HG03108 (cell line): ENCODE measurements at regions not wholly inside any gene's neighbourhood (a gene's known extent, or its start where the extent isn't known, plus 50 kb on each side); places are given as distances from the start of the nearest gene placed in this dataset.
"Not testable (repeated sequence)": the region's sequence is repeated elsewhere in the genome, so short reads cannot be mapped to it uniquely, and the experiment has no call there.

Source experiments
- ATAC-seq: cut with Tn5 transposase; IDR thresholded peaks from one replicate; pipeline ENCODE4 v1.9.1; 2021; ENCODE audit warnings: moderate library complexity; ENCODE audit not compliant: unreplicated experiment

- no peak for ATAC-seq
These were observed 230.9 kb upstream of the FAT1 start for GRCh38 chr4:186954509-186954908.

DNA sequence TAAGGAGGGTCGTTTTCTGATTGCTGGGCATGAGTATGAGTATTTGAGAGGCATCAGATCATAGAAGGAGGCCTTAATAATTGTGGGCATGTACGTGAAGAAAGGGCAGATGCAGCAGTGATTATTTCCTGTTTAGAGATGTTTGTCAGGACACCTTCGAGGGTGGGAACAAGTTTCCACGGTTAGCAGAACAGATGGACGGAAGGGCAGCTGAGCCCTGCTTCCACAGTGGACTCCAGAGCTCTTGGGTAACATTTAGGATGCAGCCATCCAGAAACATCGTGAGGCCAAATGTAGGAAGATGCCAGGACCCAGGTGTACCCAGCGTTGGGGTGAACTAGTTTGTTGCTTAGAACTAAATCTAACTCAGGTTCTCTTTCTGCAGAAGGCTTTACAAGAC is 231.3 kb upstream of the FAT1 start:
- no peak for ATAC-seq

DNA sequence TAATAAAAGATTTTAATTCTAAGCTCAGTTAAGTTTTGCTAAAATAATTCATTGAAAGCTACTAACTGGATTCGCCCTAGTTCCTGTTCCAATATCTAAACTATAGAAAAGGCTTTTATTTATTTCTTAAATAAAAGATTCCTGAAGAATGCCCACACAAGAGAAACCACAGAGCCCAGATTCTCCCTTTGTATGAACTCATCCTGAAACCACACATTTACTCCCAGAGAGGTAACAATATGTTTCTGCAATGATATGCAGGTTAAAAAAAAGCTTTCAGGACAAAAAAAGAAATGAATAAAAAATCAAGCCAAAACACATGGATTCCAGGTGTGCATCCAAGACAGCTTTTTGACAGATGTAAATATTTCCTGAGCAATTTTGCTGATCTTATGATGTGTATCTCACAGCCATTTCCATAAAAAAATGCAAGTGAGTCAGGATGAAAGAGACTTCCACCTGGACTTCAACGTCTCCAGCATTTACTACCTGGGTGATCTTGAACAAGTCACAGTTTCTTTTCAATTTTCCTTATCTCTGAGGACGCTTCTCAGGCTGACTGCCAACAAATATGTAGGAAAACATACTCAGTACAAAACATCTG is 234.4 kb upstream of the FAT1 start:
- ATAC-seq: no peak

DNA sequence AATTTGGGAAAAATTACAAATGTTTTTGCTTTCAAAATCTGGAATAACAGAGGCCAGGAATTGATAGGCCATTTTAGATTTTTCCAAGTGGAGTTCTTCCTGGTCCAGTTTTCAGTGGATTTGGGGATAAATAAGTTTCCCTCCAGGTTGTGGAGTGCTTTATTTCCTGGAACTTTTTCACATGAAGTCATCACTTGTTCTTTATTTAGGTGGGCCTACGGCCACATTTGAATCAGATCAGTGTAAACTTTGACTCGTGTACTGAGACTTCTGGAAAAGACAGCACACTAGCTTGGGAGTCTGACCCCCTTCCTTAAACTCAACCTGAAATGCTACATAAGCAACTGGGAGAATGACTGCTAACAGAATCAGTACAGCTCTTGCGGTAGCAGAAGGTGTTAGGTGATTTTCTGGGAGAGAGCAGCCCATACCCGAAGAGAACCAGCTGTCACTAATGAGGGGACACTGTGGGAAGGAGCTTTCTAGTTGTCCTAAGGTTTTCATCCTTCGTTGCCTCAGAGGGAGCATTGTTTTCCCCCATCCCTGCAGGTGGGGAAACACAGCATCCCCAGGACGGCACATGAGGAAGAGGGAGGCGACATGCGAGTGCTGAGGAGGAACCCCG is 235.2 kb upstream of the FAT1 start:
- ATAC-seq: no peak

DNA sequence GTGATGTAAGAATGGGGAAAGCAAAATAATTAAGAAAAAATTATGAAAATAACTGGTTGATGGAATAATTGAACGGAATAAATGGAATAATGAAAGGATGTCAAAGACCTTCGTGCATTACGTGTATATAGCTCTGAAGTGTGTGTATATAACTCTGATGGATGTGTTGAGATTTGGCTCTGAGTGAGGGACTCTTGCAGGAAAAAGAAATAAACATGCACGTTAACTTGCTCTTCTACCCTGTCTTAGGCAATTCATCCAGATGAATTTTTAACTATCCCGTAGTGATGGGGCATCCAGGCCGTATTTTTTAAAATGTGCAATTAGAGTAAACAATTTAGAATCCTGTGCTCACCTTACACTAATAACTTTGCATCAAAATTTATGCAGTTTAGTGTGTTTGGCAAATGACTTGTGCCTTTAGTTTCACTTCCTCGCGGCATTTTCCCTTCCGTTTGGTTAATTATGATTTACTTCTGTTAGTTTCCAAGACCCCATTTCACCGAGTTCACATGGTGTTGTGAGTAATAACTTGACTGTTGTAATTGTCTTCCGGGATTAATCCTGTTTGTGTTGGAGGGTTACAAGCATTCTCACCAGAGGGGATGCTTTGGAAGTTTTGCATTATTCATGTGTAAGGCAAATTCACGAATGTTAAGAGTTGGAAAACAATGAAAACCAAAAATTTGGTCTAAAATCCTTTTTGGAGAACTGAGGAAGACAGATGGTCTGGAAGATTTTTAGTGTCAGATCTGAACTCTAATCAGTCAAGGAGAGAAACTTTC is 256.5 kb upstream of the FAT1 start:
- ATAC-seq: no peak

DNA sequence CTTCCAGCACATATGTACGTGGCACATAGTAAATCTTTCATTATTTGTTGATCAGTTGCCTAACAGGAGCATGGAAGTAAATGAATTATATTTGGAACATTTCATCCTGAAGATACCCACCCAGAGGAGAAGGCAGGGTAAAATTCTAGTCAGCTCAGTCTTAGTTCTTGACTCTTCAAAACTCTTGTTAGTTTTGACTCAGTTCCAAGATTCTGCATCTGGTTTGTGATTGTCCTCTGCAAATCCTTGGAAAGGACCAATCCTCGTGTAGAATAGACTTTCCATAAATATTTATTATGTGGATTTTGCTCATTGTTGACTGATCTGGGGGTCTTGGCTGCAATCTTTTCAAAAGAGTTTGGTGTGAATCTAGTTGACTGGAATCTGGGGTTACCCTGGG is 257.5 kb upstream of the FAT1 start:
- ATAC-seq: no peak

DNA sequence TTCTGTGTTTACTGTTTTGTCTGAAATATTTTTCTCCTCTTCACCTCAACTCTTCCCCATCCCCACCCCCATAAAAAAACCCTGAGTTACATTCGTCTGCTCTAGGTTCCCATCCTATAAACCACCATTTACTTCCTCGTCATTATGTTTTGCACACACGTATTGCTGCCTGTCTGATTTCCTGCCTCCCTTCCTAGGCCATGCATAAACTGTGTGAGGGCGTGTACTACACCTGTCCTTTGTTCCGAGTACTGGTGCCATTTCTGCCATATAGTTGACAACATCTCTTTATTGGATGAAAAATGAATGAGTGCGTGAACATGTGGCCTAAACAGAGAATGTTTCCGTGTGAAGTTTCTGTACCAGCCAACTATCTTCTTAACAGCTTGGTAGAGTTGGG is 258.5 kb upstream of the FAT1 start:
- no peak for ATAC-seq

DNA sequence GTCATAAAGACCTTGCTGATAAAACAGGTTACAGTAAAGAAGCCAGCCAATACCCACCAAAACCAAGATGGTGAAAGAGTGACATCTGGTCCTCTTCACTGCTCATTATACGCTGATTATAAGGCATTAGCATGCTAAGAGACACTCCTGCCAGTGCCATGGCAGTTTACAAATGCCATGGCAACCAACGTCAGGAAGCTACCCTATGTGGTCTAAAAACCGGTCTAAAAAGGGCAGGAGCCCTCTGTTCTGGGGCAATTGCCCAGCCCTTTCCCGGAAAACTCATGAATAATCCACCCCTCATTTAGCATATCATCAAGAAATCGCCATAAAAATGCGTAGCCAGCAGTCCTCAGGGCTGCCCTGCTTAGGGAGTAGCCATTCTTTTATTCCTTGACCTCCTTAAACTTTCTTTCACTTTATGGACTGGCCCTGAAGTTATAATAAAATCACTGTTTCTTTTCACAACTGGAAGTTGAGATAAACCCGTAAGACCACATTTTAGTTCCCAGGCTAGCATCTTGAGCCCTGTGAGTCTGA is 260.5 kb upstream of the FAT1 start:
- no peak for ATAC-seq

DNA sequence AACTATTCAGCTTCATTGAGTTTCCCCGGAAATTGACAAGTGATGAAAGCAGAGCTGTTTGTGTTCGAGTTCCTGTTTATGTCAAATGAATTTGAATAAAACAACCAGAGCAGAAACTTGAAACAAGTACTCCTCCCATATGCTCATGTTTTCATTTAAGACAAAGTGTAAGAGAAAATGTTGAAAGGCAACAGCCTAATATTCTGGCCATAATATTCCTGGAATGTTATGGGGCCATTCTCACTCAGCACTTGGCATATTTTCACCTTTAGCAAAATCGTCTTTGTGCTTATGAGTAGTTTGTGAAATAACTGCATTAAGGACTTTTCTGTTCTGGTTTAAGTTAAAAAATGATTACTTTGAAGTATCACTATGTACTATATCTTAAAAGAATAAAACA is 276.0 kb upstream of the FAT1 start:
- no peak for ATAC-seq

DNA sequence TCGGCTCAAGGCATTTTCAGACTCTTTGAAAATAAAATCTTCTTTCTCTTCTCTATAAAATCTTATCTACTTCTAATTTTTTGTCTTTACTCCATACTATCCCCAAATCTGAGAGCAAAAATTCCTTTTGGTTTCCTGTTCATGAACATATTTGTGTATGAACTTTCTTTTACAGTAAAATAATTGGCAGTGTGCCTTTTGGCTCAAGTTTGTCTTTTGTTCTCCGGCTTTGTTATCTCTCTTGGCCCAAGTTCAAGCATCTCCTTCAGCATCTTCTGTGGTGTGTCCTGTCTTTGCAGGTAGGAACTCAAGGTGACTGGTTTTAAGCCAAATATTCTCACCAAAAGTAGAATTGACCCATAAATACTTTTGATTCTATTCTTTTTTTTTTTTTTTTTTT is 276.6 kb upstream of the FAT1 start:
- ATAC-seq: no peak

- not testable (repeated sequence) for ATAC-seq
These were observed 278.5 kb upstream of the FAT1 start for GRCh38 chr4:187002133-187002532.

DNA sequence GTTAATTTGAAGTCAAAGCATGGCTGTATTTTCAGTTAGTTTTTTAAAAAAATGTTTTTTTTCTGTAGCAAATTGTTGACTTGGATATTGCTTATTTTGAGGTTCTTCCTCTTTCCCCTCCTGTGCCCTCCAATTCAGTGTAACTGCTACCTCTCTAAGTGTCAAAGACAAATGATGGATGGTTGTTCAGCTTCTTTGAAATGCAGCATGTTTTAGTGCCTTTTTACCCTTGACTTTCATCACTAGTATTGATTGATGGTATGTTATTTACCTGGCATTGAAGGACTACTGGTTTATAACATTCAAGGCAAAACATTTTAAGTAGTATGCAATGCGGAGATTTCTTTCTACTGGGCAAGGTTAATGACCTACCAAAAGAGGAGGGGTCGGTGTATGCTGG is 281.0 kb upstream of the FAT1 start:
- ATAC-seq: no peak

GRCh38 chr4:187006189-187006618 is 282.5 kb upstream of the FAT1 start:
- ATAC-seq: no peak

DNA sequence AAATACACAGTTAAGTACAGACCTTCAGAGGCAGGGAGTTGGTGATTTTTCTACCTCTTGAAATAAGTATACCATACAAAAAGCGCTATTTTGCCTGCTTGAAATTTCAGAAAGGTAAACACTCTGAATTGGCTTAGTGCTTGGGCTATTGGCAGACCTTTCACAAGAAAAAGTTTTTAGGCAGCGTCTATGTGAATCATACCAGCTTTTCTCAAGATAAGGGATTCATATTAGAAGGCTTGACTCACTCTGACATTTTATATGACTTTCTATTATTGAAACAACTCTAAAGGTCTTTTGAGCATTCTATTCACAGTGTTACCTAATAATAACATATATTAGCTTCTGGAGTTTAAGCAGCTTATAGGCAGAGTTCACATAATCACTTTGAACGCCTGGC is 286.4 kb upstream of the FAT1 start:
- ATAC-seq: no peak

- no peak for ATAC-seq
These were observed 292.4 kb upstream of the FAT1 start for GRCh38 chr4:187016101-187016500.

DNA sequence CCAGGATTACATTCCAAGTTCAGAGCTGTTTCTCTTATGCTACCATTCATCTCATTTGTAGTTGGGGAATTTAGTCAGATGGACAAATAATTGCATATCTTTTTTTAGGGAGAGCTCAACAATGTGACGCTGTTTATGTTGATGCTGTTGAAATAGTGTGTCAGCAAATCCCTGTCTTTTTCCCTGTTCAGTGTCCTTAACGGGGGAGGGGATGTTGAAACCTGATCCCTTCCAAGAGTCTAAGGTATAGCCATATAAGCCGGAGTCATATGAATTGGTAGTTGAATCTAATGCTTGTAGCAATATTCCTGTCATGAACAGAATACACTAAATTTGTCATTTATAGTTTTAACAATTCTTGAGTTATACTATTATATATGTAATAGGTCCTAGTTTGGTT is 293.5 kb upstream of the FAT1 start:
- no peak for ATAC-seq

DNA sequence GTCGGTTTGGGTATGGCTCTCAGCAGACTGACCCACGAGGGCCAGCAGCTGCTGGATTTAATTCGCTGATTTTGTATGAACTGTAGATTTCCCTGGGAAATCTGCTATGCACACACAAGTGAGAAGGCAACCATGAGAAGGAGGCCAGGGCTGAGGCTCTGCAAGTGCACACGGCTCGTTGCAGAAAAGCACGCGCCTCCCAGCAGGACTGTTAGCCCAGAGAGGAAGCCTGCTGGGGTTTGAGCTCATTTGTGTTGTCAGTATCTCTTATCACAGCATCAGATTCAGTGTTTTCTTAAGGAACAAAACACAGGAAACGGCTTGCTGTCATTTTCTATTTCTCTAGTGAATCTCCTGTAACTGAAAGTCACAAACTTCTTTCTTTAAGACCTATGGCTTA is 296.2 kb upstream of the FAT1 start:
- ATAC-seq: no peak

GRCh38 chr4:187020676-187021075 is 297.0 kb upstream of the FAT1 start:
- no peak for ATAC-seq

DNA sequence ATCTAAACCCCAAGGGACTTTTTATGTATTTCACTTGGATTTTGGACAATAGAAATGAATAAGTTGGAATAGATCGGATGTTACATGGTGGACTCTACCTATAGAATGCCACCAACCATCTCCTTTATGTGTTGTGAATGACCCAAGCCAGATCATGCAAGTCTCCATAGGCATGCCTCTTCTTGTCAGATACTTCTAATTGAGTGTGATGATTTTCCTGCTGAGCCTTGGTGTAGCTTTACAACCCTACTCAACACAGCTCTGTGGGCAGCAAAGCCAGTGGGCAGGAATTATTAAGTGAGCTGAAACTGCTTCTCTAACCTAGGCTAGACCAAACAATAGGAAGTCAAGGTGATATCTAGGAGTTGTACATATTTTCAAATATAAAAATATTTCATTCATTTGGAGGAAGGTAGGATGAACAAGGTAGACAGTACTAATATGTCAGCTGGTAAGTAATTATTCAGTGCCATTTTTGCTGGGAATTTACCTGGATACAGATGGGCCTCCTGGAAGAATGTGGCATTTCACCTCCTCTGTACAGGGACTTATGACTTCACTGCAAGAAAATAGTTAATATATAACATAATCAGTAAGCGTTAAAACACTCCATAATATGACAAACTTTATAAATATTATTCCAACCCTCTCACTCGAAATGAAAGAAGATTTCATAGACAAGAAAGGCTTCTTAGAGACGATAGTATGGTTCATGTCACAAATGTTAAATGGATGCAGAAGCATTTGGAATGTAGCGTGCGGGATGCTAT is 298.0 kb upstream of the FAT1 start:
- no peak for ATAC-seq

DNA sequence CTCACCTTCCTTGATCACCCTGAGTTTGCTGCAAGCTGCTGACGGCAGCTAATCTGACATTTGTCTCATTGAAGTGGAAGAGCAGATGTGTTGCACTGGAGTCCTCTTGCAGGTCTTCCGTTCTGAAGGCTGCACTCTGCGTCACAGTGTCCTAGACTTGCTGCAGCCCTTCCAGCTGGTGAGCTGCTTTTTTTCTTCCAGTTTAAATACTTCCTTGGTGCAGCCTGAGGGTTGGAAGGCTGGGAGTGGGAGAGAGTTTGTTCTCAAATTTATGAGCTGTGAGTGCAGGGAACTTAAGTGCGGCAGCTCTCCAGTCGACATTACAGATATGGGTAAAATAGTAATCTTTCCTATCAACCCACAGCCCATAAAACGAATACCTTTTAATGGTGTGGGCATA is 303.6 kb upstream of the FAT1 start:
- no peak for ATAC-seq

DNA sequence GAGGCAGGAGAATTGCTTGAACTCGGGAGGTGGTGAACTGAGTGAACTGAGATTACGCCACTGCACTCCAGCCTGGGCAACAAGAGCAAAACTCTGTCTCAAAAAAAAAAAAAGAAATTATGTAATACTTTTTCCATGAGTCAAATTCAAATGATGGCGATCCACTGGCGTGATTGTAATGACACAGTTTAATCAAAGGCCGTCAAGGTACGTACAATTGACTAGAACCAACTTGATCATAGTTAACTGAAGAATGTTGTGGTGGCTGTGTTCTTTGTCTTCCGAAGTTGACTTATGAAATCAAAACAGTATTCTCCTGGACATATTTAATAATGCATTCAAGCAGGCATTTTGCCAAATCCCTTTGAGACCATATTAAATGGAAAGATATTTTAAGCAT is 318.6 kb upstream of the FAT1 start:
- ATAC-seq: no peak
